HG03442 (cell line): ENCODE measurements at regions not wholly inside any gene's neighbourhood (a gene's known extent, or its start where the extent isn't known, plus 50 kb on each side); places are given as distances from the start of the nearest gene placed in this dataset.
"Not testable (repeated sequence)": the region's sequence is repeated elsewhere in the genome, so short reads cannot be mapped to it uniquely, and the experiment has no call there.

Experiments
- ATAC-seq: cut with Tn5 transposase; IDR thresholded peaks from one replicate; pipeline ENCODE4 v1.9.1; 2021; ENCODE audit warnings: mild to moderate bottlenecking, moderate library complexity; ENCODE audit not compliant: unreplicated experiment

- ATAC-seq = no peak
Observed at GRCh38 chr15:21262851-21263425, 177.4 kb downstream of the POTEB3 start.

DNA sequence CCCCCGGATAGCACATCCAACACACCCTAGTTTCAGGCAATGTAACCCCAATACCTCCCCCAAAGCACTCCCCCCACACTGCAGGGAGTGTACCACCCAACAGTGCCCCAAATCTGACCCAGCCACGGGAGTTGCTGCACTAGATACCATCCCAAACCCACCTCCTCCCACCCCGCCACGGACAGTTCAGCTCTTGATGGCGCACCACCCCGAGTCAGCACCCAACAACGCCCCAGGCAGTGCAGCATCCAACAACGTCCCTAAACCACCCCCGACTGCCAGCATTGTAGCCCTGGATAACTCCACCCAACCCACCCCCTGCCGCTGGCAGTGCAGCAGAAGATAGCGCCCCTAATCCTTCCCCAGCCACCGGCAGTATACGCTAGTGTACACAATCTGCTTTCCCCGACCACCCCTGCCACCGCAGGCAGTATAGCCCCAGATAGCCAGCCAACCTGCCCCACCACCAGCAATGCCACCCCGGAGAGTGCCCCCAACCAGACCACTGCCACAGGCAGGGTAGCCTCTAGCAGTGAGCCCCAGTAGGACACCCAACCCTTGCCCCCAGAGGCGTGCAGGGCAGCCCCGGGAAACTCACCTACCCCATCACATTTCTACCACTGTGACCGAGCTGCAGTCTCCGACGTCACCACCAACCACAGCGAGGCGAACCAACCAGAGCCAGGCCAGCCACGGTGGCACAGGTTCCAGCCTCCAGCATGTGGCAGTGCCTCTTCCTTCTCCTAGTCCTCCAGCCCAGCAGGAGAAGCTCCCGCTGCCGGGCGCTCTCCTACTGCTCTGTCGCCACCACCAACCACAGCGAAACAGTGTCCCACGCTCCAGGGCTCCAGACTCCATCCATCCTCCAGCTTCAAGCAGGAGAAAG, 178.1 kb downstream of the POTEB3 start:
- ATAC-seq = no peak

DNA sequence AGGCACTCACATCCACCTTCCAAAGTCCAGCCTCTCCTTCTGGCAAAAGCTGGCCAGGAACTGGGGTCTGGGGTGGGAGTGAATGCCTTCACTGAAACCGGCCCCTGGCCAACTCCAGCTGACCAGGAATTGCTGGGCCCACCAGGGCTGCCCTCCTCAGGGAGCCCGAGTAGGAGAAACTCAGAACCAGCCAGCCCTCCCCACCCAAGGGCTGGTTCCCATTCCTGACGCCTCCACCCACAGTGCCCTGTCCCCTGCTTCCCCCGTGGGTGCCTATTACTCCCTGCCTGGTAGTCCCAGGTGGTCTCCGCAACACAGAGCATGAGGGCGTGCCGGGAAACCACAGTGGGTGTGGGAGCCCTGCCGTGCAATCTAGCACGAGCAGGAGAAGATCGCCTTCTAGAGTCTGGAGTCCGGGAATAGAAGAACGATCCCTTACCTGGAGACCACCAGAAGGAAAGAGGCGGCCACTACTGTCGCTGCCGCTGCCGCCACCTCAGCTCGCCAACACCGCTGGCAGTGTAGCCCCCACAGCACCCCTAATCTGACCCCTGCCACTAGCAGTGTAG, 178.8 kb downstream of the POTEB3 start:
- no peak for ATAC-seq

DNA sequence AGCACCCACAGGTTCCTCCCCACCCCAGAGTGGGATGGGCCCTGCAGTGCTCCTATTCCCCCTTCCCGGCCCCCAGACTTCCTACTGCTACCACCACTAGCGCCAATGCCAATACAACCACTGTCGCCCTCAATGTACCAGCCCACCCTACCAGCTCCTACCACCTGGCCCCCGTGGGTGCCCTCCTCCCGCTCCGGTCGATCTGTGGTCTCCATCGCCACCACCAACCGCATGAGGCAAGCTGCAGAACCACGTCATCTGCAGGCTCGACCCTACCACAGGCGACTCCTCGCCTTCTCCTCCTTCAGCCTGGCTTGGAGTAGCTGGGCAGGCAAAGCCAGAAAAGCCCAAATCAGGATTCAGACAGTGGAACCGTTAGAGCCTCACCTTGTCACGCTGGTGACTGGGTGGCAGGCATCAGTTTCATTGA, 179.3 kb downstream of the POTEB3 start:
- no peak for ATAC-seq

DNA sequence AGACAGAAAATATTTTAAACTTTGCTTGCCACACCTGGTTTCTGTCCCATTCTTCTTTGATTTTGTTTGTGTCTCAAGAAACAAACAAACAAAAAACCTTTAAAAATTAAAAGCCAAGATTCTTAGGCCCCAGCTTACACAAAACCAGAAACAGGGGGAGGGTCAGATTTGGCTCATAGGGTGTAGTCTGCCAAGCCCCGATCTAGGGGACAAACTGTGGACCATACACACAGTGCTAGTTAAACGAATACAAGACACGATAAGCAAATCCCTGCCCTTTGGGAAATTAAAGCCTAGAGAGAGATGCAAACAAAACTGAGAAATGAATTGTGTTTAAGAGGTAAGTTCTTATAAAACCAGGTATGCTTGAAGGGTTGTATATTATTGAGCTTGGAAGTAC, 181.7 kb downstream of the POTEB3 start:
- ATAC-seq = not testable (repeated sequence)

- not testable (repeated sequence) for ATAC-seq
Observed at GRCh38 chr15:21249508-21250019, 190.7 kb downstream of the POTEB3 start.
